LNCAP (cell line): ENCODE measurements at regions not wholly inside any gene's neighbourhood (a gene's known extent, or its start where the extent isn't known, plus 50 kb on each side); places are given as distances from the start of the nearest gene placed in this dataset.
A peak's percentile ranks its signal among the peaks of the same experiment; 100 is the strongest.

Source experiments
- TF ChIP-seq, protein P1 (sequence below): fragments of 450-650 bp; IDR thresholded peaks from 2 replicates; pipeline ENCODE4 v1.5.1; 2017; ENCODE audit warnings: mild to moderate bottlenecking

DNA sequence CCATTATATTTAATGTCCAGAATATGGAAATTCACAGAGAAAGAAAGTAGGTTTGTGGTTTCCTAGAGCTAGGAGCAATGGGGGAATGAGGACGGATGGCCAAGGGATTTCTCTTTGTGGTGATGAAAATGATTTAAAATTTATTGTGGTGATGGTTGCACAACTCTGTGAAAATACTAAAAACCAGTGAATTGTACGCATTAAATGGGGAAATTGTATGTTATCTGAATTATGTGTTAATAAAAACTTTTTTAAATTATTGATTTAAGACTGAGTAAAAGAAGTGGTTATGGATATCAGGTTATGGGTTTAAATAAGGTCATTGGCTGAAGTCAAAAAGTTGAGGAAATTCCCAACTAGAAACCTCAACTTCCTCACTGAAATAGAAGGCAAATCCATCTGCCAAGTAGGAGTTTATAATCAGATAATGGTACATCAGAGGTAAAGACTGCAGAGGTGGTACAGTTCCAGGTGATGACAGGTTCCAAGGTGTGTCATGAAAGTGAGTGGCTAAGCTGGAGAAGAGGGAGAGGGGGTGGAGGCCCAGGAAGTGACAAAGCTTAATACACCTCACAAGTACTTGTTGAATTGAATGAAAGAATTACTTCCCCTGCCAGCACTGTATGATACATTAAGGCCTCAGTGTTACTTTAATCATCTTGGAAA, 68.9 kb upstream of the CCDC71L start:
- TF ChIP-seq, protein P1, sequence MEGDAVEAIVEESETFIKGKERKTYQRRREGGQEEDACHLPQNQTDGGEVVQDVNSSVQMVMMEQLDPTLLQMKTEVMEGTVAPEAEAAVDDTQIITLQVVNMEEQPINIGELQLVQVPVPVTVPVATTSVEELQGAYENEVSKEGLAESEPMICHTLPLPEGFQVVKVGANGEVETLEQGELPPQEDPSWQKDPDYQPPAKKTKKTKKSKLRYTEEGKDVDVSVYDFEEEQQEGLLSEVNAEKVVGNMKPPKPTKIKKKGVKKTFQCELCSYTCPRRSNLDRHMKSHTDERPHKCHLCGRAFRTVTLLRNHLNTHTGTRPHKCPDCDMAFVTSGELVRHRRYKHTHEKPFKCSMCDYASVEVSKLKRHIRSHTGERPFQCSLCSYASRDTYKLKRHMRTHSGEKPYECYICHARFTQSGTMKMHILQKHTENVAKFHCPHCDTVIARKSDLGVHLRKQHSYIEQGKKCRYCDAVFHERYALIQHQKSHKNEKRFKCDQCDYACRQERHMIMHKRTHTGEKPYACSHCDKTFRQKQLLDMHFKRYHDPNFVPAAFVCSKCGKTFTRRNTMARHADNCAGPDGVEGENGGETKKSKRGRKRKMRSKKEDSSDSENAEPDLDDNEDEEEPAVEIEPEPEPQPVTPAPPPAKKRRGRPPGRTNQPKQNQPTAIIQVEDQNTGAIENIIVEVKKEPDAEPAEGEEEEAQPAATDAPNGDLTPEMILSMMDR = no peak

GRCh38 chr7:106731187-106731586, 70.2 kb upstream of the CCDC71L start:
- TF ChIP-seq, protein P1 = no peak

- TF ChIP-seq, protein P1 = no peak
These were observed 70.9 kb upstream of the CCDC71L start for GRCh38 chr7:106731646-106732444.

DNA sequence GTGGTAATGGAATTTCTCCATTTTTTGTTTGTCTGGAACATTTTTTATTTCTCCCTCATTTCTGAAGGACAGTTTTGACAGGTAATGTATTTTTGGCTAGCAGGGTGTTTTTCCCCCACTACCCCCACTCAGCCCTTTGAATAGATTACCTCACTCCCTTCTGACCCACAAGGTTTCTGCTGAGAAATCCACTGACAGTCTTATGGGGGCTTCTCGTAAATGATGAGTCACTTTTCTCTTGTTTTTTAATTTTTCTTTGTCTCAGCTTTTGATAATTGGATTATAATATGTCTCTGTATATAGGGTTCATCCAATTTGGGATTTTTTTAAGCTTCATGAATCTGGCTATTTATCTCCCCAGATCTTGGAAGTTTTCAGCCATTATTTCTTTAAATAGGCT, 74.7 kb upstream of the CCDC71L start:
- TF ChIP-seq, protein P1 = no peak

DNA sequence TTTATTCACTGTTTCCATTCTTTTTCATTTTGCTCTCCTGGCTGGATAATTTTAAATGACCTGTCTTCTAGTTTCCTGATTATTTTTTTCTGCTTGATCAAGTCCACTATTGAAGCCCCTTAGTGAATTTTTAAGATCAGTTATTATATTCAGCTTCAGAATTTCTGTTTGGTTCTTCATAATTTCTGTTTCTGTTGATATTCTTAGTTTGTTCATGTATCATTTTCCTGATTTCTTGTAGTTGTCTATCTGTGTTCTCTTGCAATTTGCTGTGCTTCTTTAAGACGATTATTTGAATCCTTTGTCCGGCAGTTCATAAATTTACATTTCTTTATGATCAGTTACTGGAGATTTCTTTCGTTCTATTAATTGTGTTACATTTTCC, 75.2 kb upstream of the CCDC71L start:
- TF ChIP-seq, protein P1 = no peak

- TF ChIP-seq, protein P1 = peak; percentile 58
These were observed 75.7 kb upstream of the CCDC71L start for GRCh38 chr7:106736508-106737201.

- TF ChIP-seq, protein P1 = peak; percentile 41
These were observed 76.2 kb upstream of the CCDC71L start for GRCh38 chr7:106737202-106737562.
